GM12873 (cell line): ENCODE measurements at regions not wholly inside any gene's neighbourhood (a gene's known extent, or its start where the extent isn't known, plus 50 kb on each side); places are given as distances from the start of the nearest gene placed in this dataset.

ENCODE experiments used
- TF ChIP-seq, protein P1 (sequence below): IDR thresholded peaks from 2 replicates; pipeline ENCODE4 v1.5.1; 2012; ENCODE audit warnings: low read depth, mild to moderate bottlenecking, moderate library complexity, low read length, control low read depth; ENCODE audit not compliant: insufficient read depth; ENCODE audit errors: missing control alignments

DNA sequence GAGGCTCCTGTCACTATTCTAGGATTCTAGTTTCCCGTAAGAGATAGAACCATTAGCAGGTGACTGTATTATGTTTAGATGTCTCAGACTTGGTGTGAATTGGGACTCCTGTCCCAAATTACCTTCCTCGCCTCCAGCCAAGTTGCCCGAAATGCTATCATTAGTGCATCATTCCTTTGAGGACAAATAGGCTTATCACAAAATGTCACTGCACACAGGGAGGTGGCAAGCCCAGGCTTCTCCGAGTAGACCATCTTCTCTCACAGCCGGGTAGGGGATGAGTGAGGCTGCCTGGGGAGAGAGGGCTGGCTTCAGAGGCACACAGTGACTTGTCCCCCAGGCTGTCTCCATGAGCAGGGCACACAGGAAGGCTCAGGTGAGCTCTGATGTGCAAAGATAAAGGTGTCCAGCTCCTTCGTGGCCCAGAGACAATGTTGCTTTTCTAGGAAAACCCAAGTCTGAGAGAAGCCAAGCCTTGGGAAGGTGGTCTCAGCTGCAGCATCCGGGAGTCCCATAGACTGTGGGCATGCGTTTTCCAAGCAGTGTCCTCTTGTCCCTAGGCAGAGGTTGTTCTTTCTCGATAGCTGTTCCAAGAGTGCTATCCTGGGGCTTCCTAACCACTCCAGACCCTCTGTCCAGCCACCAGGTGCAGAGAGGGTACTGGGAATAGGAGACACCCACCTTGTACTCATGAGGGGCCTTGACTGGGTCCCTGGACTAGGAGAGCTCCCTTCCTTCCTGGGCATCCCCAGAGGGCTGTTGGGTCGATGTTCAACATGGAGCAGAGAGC is 163.1 kb upstream of the TSHZ3 start:
- TF ChIP-seq, protein P1, sequence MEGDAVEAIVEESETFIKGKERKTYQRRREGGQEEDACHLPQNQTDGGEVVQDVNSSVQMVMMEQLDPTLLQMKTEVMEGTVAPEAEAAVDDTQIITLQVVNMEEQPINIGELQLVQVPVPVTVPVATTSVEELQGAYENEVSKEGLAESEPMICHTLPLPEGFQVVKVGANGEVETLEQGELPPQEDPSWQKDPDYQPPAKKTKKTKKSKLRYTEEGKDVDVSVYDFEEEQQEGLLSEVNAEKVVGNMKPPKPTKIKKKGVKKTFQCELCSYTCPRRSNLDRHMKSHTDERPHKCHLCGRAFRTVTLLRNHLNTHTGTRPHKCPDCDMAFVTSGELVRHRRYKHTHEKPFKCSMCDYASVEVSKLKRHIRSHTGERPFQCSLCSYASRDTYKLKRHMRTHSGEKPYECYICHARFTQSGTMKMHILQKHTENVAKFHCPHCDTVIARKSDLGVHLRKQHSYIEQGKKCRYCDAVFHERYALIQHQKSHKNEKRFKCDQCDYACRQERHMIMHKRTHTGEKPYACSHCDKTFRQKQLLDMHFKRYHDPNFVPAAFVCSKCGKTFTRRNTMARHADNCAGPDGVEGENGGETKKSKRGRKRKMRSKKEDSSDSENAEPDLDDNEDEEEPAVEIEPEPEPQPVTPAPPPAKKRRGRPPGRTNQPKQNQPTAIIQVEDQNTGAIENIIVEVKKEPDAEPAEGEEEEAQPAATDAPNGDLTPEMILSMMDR = no peak

GRCh38 chr19:31513841-31514240 is 164.6 kb upstream of the TSHZ3 start:
- TF ChIP-seq, protein P1 = no peak

- TF ChIP-seq, protein P1 = no peak
These were observed 166.7 kb upstream of the TSHZ3 start for GRCh38 chr19:31515931-31516330.

DNA sequence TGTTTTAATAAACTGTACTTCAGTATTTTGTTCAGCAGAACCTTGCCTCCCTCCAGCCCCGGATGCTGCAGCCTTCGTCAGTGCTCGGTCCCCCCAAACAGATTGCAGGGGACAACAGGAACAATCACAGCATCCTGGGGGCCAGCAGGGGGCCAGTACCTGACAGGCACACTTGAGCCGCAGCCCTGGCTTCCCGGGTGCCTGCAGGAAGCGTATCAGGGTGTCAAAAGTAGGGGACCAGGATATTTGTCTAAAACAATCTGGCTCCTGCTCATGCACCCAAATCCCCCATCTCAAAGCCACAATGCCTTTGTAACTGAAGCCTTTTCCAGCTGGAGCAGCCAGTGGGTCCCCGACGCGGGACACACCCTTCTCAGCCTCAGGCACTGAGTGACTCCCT is 167.5 kb upstream of the TSHZ3 start:
- TF ChIP-seq, protein P1 = no peak

DNA sequence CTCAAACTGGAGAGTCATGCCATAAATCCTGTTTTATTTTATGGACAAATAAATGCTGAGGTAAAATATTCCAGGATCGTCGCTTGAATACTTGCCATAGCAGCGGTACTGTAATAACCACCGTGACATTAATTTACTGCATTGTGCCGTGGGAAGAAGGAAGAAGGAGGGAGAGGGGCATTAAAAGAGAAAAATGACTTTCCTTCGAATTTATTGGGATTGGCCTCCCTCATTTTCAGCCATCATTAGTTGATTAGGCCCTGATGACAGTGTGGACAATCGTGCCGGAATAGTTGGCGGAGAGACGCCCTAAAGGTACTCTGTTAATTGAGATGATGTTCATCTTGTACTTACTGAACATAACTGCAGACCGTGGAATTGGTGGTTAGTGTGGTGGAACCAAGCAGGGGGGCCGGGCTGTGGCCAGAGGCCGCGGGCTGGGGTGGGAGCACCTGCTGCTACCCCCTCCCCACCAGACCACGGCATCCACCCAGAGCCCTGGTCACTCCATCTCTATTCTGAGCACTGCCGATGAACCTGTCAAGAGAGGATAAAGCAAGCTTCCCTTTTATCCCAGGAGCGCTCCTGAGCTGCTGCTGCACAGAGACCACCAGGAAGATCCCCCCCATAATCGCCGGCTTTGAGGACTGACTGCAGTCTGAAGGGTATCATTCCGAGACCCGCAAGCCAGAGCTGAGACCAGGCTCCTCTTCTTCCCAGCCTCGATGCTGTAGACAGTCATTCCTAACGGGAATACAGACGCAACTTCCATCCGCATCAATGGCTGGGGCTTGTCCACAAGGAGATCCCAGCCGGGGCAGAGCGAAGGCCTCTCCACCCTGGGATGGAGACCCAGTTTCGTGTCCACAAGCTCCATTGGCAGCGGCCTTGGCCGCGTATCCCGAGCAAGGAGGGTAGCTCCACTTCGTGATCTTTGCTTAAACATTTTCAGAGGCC is 168.3 kb upstream of the TSHZ3 start:
- TF ChIP-seq, protein P1 = no peak

DNA sequence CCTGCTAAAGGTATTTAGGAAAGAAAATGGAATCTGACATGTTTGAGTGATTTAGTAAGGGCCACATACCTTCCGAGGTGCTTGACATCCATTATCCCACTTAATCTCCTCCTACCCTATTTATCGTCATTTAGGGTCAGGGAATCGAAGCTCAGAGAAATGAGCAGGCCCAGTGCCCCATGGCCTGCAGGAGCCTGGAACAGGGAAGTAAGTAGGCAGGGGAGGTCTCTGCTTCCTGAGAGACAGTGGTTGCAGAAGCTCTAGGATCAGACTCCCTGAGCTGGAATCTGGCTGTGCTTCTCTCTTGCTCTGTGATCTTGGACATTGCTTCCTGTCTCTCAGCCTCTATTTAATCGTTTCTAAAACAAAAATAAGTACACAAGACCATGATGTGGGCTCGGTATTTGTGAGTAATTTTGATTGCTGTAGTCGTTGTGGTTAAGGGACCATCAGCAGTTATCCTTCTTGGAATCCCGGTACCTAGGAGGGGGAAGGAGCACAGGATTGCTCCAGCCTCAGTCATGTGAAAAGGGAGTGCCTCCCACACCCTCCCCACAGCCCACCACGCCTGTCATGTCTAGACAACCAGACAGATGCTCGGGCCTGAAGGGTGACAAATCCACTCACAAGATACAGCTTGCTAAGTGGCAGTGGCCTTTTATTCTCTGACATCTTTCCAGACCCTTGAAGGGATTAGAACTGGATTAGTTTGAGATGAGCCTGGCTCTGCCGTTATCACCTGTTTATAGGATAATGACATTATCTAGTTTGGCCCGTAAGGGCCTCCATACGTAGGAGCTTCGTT is 169.2 kb upstream of the TSHZ3 start:
- TF ChIP-seq, protein P1 = no peak
